Globus pallidus (tissue), 1 donor: ENCODE measurements at regions not wholly inside any gene's neighbourhood (a gene's known extent, or its start where the extent isn't known, plus 50 kb on each side); places are given as distances from the start of the nearest gene placed in this dataset.

ENCODE experiments used
- DNase-seq: peaks from one replicate; pipeline ENCODE4 v3.0.0-alpha.2; 2015; ENCODE audit warnings: low spot score

DNA sequence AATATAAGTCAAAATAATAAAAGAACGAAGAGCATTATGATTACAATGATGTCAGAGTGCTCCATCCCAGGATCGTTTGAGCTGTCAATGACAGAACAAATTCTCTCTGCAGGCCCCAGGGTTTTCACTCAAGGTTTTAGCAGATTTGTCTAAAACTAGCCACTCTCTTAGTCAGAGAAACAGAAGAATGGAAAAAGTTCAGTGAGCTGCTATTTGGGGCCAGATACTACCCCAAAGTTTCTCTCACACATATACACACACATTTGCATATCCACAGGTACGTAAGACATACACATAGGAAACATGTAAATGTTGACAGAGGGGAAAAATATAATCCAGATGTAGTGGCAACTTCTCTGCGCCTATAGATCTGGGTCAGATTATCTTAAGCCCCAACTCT lies 76.3 kb upstream of the SEMA6A start:
- no peak for DNase-seq

DNA sequence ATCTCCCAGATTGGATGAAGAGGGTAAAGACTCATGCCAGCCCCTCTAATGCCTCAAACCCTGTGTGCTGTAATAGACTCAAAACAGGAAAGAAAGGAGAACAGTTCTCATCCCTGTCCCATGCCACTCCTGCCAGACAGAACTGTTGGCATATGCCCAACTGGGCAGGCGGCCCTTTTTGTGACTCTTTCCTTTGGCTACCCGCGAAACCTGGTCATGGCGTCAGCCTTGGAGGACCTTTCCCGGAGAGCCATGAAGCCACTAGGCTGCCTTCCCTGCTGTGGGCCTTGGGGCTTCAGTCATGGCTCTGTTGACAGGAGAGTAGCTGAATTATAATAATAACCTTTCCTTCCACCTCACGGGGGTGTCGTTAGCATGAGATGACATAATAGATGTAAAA lies 75.9 kb upstream of the SEMA6A start:
- DNase-seq: peak; percentile 50

DNA sequence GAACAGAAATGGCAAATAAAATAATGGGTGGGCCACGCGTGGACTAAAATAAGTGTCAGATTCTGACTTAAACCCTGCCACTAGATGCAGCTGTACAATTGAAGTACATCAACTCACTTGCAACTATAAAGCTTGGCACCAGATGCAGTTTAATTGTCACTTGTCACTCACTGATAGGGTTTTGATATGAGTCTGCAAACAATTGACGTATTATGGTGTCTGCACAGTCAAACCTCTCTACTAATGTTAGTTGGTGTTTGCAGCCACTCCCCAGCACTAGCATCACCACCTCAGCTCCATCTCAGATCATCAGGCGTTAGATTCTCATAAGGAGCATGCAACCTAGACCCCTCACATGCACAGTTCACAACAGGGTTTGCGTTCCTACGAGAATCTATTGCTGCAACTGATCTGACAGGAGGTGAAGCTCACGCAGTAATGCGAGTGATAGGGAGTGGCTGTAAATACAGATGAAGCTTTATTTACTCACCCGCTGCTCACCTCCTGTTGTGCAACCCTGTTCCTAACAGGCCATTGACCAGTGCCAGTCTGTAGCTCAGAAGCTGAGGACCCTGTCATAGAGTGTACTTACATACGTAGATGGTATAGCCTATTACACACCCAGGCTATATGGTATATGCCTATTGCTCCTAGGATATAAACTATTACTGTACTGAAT lies 72.1 kb upstream of the SEMA6A start:
- DNase-seq: no peak

DNA sequence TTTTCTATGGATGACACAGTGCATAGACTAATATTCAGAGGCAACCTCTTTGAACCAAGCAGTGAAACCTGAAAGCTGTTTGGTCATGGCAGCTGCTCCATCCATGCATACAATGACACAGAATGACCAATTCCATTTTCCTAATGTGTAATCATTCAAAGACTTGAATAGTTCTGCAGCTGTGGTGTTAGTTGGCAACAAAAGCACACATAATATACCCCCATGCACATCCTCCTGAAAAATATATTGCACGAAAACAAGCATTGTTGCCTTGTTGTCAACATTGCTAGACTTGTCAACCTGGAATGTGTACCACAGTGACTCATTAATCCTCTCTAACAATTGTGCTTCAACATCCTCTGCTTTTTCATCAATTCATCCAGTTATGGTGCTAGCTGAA lies 71.0 kb upstream of the SEMA6A start:
- DNase-seq: no peak

DNA sequence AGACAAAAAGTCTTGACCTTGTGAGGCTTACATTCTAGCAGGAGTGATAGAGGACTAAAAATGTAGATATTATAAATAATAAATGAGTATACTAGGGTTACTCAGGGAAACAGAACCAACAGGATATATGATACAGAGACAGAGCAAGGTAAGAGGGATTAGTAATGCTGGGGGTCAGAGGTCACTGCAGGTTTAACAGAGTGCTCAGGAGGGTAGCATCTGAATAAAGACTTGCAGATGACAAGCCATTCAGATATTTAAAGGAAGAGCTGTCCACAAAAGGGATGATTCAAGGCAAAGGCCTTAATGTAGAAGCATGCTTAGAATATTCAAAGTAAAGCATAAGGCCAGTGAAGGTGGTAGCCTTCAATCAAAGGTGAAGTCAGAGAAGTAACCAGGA lies 65.6 kb upstream of the SEMA6A start:
- no peak for DNase-seq

DNA sequence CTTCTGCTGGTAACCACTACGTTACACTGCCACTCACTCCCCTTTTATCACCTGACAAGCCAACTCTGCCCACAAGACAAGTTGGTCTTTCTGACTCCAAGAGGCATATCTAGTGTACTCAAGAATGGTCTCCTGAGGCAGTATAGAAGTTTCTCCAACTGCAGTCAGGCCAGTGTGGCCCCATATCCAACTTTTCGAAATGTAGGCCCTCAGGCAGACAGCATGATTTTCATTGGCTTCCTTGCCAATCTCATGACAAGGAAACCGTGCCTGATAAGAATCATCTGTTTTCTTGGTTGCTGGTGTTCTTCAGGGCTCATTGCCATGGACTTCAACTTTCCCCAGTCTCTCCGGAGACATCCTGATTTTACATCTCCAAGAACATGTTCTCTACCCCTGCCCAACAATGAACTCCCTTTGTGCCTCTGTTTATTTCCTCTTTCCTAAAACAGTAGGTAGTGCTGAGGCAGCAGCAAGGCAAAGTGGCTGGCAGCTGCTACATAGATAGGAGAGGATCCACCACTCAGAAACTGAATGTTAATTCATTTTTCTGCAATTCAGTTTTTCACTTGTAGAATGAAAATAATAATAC lies 62.6 kb upstream of the SEMA6A start:
- DNase-seq: no peak

DNA sequence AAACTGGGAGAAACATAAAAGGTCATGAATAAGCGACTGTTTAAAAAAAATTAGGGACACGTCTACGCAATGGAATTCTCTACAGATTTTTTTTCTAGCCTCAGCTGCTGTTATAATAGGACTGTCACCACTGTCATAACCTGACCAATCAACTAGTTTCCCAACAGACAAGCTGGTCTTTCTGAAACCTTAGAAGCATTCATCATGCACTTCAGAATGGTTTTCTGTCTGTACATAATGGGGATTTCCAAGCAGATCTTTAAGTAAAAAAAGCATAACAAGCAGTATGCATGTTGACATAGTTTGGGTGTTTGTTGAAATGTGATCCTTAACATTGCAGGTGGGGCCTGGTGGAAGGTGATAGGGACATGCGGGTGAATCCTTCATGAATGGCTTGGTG lies 58.3 kb upstream of the SEMA6A start:
- no peak for DNase-seq

DNA sequence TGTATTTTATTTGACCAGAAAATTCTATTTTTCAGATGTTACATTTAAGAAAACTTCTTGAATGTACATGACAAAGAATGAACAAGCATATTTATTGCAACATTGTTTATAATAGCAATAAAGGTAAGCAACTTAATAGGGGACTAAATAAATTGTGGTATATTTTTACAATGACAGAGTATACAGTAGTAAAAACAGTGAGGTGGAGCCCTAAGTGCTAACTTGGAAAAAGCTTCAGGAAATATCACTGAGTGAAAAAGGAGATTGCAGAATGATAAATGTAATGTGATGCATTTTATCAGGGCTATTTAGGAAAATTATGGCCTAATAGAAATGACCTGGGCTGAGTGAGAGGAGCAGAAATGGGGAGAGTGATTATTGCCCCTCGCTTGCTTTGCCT lies 56.5 kb upstream of the SEMA6A start:
- no peak for DNase-seq

DNA sequence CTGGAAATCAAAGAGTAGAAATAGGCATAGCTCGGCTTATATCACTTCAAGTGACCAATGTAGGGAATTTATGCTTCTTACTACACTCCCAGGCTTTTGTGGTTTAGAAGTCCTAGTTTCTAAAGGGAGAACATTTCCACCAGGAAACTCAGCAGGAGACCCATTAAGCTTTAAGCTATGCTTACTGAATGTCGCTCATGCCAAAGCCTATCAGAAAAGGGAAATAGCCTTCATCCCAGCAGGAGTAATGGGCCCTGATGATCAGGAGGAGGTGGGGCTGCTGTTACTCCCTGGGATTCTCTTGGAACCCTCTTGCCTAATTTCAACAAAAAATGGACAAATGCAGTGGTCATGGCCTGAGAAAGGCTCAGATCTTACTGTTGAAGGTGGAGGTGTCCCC lies 54.5 kb upstream of the SEMA6A start:
- no peak for DNase-seq

DNA sequence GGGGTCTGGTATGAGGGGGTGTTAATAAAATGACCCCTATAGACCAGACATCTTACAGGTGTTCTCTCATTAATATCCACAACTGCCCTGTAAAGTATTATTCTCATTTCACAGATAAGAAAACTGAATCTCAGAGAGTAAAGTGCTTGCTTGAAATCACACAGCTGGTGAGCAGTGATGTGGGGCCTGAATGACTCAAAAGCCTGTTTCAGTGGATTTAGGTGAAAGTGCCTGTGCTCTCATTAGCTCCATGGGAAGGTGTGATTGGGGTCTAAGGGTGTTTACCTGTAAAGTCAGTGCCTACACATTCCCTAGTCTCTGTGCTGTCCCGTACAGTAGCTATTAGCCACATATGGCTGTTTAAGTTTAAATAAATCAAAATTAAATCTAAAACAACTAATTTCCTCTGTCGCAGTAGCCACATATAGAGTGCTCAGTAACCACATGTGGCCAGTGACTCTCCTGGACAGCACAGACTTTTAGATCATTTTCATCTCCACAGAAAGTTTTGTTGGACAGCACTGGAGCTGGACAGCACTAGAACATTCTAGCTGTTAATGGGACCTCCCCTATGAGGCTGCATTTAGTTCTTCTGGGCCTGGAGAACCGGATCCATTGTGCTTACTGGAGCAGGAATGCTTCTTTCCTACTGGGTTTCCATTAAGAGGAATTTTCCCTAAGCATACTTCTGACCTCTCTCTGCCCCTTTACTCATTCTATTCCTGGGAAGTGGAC lies 52.5 kb upstream of the SEMA6A start:
- no peak for DNase-seq

DNA sequence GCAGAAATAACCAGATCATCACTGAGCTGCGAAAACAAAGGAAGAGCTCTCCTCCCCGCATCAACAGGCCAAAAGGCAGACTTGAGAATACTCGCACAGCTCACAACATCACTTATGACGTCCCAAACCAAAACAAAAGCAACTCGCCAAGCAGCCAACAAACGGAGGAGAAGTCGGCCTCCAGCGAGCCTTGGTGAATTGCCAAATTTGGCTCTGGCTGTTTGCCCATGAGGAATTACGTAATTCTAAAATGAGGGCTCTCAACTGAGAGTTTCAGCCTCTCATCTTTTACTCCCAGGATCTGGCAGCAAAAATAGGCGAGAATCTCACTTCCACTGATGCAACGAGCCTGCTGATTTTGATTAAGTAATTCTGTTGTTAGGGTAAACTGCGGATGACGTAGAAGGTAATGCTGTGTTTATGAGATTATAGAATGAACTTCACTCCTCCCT lies 51.7 kb upstream of the SEMA6A start:
- DNase-seq: peak; percentile 87
